HG03442 (cell line): ENCODE measurements at regions not wholly inside any gene's neighbourhood (a gene's known extent, or its start where the extent isn't known, plus 50 kb on each side); places are given as distances from the start of the nearest gene placed in this dataset.
"Not testable (repeated sequence)": the region's sequence is repeated elsewhere in the genome, so short reads cannot be mapped to it uniquely, and the experiment has no call there.

Experiments
- ATAC-seq: cut with Tn5 transposase; IDR thresholded peaks from one replicate; pipeline ENCODE4 v1.9.1; 2021; ENCODE audit warnings: mild to moderate bottlenecking, moderate library complexity; ENCODE audit not compliant: unreplicated experiment

DNA sequence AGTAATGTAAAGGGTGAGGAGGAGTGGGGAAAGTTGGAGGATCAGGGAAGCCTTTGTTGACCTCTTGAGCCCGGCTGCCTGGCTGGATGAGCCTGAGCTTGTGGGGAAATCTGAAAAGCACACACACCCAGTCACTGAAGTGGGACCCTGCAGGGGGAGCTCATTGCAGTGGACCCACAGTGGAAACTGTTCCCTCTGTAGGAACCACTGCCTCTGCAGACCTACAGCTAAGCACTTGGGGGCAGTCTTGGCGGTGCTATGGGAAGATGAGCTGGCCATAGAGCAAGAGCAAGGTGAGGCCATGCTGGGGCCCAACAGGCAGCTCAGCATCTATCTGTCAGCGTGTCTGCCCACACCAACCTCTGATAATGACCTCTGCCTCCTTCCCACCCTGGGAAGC is 294.8 kb downstream of the TSHZ3 start:
- no peak for ATAC-seq

DNA sequence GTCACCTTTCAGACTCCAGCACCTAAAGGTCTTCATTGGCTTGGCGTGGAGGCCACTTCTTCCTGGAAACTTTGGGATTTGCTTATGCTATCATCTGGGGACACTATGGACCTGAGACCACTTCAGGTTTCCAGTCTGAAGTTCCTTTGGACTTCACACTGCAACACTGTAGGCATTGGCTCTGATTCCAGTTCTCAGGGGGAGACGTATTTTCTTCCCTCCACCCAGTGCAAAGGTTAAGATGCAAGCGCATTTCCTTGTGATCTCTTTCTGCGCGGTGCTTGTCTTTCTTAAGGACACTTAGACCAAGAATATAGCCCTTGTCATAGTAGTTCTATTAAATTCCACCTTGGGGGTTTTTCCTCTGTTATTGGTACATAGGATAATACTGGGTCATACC is 299.8 kb downstream of the TSHZ3 start:
- no peak for ATAC-seq

DNA sequence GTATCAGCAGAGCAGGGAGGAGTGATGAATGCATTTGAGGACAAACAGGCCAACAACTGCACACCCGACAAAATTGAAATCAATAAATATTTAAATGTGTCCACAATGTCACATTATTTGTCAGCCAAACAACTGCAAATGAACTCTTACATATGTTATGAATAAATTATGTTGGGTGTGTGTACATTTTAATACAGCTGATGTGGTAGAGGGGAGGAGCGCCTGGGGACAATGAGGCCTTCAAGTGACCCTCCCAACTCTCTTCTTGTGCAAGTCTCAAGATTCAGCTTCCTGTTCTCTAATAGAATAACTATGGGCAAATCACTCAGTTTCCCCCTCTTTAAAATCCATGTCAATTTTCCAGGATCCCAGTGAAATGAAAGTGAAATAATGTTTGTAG is 303.2 kb downstream of the TSHZ3 start:
- ATAC-seq: no peak

DNA sequence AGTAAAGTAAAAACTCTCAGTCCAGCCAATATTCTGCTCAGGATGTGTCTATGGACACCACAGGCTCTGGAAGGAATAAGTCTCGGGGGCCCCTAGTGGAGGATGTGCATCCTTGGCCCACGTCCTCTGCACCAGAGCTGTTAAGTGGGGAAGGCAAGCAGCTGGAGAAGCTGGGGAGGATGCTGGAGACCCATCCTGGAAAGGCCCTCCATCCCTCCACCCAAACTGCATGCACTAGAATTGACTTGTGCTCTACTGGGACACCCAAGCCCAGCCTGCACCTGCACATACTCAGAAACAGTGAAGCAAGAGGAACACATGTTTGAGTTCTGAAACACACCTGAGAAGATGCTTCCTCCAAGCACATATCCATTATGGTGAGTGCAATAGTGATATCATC is 307.8 kb downstream of the TSHZ3 start:
- ATAC-seq: no peak

DNA sequence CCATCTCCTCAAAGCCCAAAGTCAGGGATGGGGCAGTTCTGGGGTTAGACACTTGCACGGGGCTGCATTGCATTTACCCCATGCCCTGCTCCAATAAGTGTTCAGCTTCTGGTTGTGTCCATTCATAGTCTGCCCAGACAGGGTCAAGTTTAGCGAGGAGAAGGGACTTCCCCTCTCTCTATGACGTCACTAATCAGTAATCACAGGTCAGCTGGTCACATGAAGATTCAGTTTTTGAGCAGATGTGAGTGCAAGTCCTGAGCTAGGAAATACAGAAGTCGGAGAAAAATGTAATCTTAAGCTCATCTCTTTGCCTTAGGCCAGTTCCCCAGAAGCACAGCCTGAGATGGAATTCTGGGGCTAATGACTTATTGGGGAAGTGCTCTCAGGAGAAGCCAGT is 310.1 kb downstream of the TSHZ3 start:
- ATAC-seq: no peak

- ATAC-seq: no peak
These were observed 311.8 kb downstream of the TSHZ3 start for GRCh38 chr19:31037286-31037980.

- ATAC-seq: not testable (repeated sequence)
These were observed 317.8 kb downstream of the TSHZ3 start for GRCh38 chr19:31031455-31031854.

DNA sequence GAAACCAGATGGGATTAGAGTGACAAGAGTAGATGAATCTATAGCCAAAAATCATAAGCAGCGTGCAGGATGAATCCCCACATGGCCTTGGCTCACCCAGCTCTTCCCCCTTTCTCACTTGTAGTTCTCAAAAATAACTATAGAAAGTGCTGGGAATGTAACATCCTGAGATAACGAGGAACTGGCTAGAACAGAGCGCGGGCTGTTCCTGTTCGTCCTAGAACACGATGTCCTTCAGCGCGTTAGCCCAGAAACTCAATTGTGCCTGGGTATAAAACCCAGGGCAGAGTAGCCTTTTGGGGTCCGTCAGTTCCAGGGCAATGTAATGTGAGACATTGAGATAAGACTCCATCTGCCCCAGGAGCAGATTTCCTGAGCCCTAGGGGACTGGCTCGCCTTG is 326.2 kb downstream of the TSHZ3 start:
- ATAC-seq: no peak

- no peak for ATAC-seq
These were observed 330.3 kb downstream of the TSHZ3 start for GRCh38 chr19:31018936-31019335.

DNA sequence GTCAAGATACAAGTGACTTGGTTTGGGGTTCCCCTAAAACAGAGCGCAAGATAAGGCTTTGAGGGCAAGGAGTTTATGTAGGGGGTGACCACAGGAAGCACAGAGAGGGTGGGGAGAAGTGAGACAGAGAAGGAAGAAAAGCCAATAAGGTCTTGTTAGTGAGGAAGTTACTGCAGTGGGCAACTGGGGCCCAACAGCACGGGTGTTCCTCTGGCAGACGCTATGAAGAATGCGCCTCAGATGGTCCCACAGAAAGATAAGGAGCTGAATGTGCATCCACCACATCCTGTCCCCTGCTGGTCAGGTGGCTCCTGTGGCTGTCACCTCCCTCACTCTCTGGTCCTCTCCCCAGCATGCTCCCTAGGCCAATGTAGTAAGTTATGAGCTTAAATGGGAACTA is 333.5 kb downstream of the TSHZ3 start:
- no peak for ATAC-seq

DNA sequence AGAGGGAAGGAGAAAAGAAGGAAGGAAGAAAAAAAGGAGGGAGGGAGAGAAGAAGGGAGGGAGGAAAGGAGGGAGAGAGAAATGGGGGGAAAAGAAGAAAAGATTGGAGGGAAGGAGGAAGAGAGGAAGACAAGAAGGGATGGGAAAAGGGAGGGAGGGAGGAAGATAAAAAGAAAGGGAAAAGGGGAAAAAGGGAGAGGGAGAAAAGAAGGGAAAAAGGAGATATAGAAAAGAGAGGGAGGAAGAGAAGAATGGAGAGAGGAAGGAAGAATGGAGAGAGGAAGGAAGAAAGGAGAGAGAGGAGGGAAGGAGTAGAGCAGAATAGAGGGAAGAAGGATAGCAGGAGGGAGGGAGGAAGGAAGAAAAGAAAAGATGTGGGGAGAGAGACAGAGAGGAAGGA is 334.6 kb downstream of the TSHZ3 start:
- ATAC-seq: no peak

GRCh38 chr19:31013384-31014020 is 335.7 kb downstream of the TSHZ3 start:
- ATAC-seq: no peak

GRCh38 chr19:31002518-31003244 is 346.6 kb downstream of the TSHZ3 start:
- ATAC-seq: no peak

GRCh38 chr19:31001991-31002390 is 347.2 kb downstream of the TSHZ3 start:
- ATAC-seq: no peak

DNA sequence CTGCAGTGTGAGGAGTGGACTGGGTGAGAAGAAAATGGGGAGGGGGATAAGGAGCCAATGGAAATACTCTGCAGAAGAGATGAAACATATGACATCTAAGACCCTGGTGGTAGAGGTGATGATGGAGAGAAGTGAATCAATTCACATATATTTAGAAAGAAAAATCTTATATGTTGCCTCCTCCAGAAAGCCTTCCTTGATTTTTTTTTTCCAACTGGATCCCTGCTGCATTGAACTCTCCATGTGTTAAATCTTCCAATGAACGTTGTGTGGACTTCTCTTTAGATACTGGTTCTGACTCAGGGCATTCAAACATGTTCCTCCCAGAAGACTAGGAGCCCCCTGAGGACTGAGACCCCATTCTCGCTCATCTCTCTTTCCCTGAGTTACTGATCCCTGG is 348.3 kb downstream of the TSHZ3 start:
- ATAC-seq: no peak

- ATAC-seq: no peak
These were observed 349.5 kb downstream of the TSHZ3 start for GRCh38 chr19:30999726-31000125.

DNA sequence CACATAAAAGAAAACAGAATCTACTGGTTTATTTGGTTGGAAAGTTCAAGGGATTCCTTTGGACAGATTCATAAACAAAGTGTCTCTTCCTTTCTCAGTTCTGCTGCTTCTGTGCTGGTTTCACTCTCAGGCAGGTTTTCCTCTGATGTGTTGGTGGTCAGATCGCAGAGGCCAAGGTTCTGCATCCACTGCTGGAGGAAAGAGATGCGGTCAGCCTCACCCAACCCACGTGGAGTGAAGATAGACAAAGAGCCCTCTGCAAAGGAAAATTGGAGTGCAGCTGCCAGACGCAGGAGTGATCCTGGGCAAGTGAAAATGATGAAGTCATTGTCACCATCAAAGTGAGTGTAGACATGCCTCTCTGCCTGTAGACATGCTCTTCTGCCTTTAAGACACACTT is 352.0 kb downstream of the TSHZ3 start:
- no peak for ATAC-seq

GRCh38 chr19:30978639-30979038 is 370.6 kb downstream of the TSHZ3 start:
- no peak for ATAC-seq

DNA sequence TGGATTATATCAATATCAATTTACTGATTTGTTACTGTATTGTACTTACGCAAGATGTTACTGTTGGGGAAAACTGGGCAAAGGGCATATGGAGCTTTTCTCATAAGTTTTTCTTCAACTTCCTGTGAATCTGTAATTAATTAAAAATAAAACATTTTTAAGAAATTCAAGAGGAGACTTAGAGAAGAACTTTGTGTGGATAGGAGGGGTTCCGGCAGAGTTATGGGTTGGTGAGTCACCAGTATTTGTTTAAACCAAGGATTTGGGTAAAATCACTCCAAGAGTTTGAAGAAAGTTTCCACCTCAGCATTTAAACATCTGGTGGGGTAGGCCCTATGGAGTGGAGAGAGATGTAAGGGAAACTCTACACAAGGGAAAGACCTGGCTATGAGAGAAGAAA is 379.6 kb downstream of the TSHZ3 start:
- ATAC-seq: no peak

- no peak for ATAC-seq
These were observed 380.3 kb downstream of the TSHZ3 start for GRCh38 chr19:30968841-30969399.

- ATAC-seq: no peak
These were observed 381.0 kb downstream of the TSHZ3 start for GRCh38 chr19:30968210-30968609.

DNA sequence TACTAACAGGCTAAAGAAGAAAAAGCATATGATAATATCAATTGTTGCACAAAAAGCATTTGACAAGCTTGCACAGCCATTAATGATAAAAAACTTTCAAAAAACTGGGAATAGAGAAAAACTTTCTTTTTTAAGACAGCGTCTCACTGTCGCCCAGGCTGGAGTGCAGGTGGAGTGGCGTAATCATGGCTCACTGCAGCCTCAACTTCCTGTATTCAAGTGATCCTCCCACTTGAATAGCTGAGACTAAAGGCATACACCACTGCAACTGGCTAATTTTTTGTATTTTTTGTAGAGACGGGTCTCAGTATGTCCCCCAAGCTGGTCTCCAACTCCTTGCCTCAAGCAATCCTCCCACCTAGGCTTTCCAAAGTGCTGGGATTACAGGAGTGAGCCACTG is 382.8 kb downstream of the TSHZ3 start:
- ATAC-seq: no peak
